ENCODE measurements at regions not wholly inside any gene's neighbourhood (a gene's known extent, or its start where the extent isn't known, plus 50 kb on each side); places are given as distances from the start of the nearest gene placed in this dataset.

DNA sequence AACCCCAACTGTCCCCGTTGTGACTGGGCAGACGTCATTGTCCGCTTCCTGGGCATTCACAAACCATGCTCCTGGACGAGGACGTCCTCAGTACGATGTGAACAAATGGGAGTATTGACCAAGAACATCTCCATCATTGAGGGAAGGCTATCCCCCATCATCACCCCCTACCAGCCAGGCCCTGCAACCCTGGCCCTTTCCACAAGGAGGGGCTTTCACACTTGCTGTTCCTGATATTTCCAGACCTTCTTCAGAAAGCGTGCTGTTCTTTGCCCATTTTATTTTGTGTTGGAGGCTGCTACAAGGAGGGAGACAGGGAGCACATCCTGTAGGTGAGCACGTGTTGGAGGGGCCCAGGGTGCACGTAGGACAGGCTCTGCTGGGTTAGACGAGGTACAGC lies 277.0 kb upstream of the LRRC3B start:
- no peak for DNase-seq (ENCODE audit: extremely low read depth in 1 of 4, low spot score in 3 of 4)
- no peak overlapping the region for H3K9ac ChIP-seq (ENCODE audit: insufficient read depth in 1 of 2, low read depth in 2 of 2, low read length in 2 of 2)
- TF ChIP-seq ETS2 (tag; IDR thresholded peaks at IDR 0.05; ENCODE audit: borderline replicate concordance, poor library complexity, severe bottlenecking), result no peak
- no peak for TF ChIP-seq EGR1 (conservative IDR thresholded peaks at IDR 0.05)
- no peak for TF ChIP-seq ZC3H4 (CRISPR knock-in tag; IDR thresholded peaks at IDR 0.05; ENCODE audit: borderline replicate concordance)
- no peak for TF ChIP-seq TARDBP (IDR thresholded peaks at IDR 0.05)
- no peak for TF ChIP-seq NONO (IDR thresholded peaks at IDR 0.05; ENCODE audit: low read depth in 2 of 2, low read length in 1 of 2)
- no peaks in the 10 kb centered on the region for H3K9me1 ChIP-seq (ENCODE audit: control insufficient read depth, insufficient read depth, low read length)
- POLR2A ChIA-PET, result no interaction called here
- no peaks in the 10 kb centered on the region for H4K20me1 ChIP-seq (replicated peaks; ENCODE audit: control insufficient read depth, insufficient read depth, low read length)
- no peaks in the 10 kb centered on the region for H3K4me1 ChIP-seq (replicated peaks in 1 of 2; ENCODE audit: control insufficient read depth in 2 of 2, insufficient read depth in 2 of 2, low read length in 2 of 2)
- no peak overlapping the region for H3K4me2 ChIP-seq (ENCODE audit: insufficient read depth, low read length)
- no peaks in the 10 kb centered on the region for H3K79me2 ChIP-seq (ENCODE audit: control insufficient read depth, insufficient read depth, low read length)
- H3K4me3 ChIP-seq, result no peak overlapping the region
- no peaks in the 10 kb centered on the region for H3K27me3 ChIP-seq (ENCODE audit: control insufficient read depth in 2 of 2, insufficient read depth in 2 of 2, low read length in 2 of 2)
- no peak overlapping the region for H2AFZ ChIP-seq (ENCODE audit: low read depth, low read length)
- no peak overlapping the region for H3K27ac ChIP-seq (ENCODE audit: extremely low read depth, low read depth, low read length)
- intact Hi-C loops (cut with micrococcal nuclease), result no loop called here
- no peak for FAIRE-seq
- in situ Hi-C loops (cut with MboI), result no loop called here
- no peaks in the 10 kb centered on the region for H3K9me3 ChIP-seq (replicated peaks; ENCODE audit: control insufficient read depth, insufficient read depth, low read depth, low read length)
- CTCF ChIA-PET (ENCODE audit: low intra/inter-chr PET ratio), result no interaction called here
- no peaks in the 10 kb centered on the region for H3K36me3 ChIP-seq (ENCODE audit: control insufficient read depth, insufficient read depth, low read length)
- WGBS (ENCODE audit: insufficient coverage, low coverage, missing lambda C conversion rate), result 0% methylated on average over 10 of the region's 10 CpGs
- no TSS peak for BruUV-seq (replicated peaks)
- no peak for ATAC-seq

DNA sequence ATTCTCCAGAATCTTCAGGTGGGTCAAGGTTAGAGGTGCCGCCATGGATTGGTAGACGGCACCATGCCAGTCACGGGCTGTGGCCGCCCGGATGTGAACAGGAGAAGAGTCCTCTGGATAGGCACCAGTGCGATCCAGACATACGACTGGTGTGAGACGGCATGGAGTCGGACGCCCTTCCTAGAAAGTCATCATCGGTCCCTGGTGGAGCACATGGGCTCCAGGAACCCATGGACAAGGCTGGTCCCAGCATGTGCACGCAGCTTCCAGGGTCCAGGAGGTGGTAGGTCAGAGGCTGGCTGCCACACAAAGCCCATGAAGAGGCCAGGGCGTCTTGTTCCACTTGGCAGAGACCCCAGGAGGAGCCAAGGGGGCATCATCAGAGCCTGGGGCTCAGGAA lies 276.1 kb upstream of the LRRC3B start:
- in situ Hi-C loops (cut with MboI) (no loop called here), intact Hi-C loops (cut with micrococcal nuclease) (no loop called here)
- ATAC-seq (no peak), FAIRE-seq (no peak), DNase-seq (ENCODE audit: extremely low read depth in 1 of 4, low spot score in 3 of 4) (no peak)
- BruUV-seq (replicated peaks), result no TSS peak
- POLR2A ChIA-PET, result no interaction called here
- Histone ChIP-seq H3K4me2 (ENCODE audit: insufficient read depth, low read length) (no peak overlapping the region), H3K4me1 (replicated peaks in 1 of 2; ENCODE audit: control insufficient read depth in 2 of 2, insufficient read depth in 2 of 2, low read length in 2 of 2) (no peaks in the 10 kb centered on the region), H3K27me3 (ENCODE audit: control insufficient read depth in 2 of 2, insufficient read depth in 2 of 2, low read length in 2 of 2) (no peaks in the 10 kb centered on the region), H3K4me3 (no peak overlapping the region), H3K9me3 (replicated peaks; ENCODE audit: control insufficient read depth, insufficient read depth, low read depth, low read length) (no peaks in the 10 kb centered on the region), H3K27ac (ENCODE audit: extremely low read depth, low read depth, low read length) (no peak overlapping the region), H3K9ac (ENCODE audit: insufficient read depth in 1 of 2, low read depth in 2 of 2, low read length in 2 of 2) (no peak overlapping the region), H4K20me1 (replicated peaks; ENCODE audit: control insufficient read depth, insufficient read depth, low read length) (no peaks in the 10 kb centered on the region), H3K9me1 (ENCODE audit: control insufficient read depth, insufficient read depth, low read length) (no peaks in the 10 kb centered on the region), H2AFZ (ENCODE audit: low read depth, low read length) (no peak overlapping the region), H3K79me2 (ENCODE audit: control insufficient read depth, insufficient read depth, low read length) (no peaks in the 10 kb centered on the region), H3K36me3 (ENCODE audit: control insufficient read depth, insufficient read depth, low read length) (no peaks in the 10 kb centered on the region)
- CTCF ChIA-PET (ENCODE audit: low intra/inter-chr PET ratio), result no interaction called here
- 0% methylated on average over 13 of the region's 13 CpGs for WGBS (ENCODE audit: insufficient coverage, low coverage, missing lambda C conversion rate)
- TF ChIP-seq, protein P1, sequence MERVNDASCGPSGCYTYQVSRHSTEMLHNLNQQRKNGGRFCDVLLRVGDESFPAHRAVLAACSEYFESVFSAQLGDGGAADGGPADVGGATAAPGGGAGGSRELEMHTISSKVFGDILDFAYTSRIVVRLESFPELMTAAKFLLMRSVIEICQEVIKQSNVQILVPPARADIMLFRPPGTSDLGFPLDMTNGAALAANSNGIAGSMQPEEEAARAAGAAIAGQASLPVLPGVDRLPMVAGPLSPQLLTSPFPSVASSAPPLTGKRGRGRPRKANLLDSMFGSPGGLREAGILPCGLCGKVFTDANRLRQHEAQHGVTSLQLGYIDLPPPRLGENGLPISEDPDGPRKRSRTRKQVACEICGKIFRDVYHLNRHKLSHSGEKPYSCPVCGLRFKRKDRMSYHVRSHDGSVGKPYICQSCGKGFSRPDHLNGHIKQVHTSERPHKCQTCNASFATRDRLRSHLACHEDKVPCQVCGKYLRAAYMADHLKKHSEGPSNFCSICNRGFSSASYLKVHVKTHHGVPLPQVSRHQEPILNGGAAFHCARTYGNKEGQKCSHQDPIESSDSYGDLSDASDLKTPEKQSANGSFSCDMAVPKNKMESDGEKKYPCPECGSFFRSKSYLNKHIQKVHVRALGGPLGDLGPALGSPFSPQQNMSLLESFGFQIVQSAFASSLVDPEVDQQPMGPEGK (CRISPR knock-in tag; IDR thresholded peaks at IDR 0.05; ENCODE audit: borderline replicate concordance), result no peak
- TF ChIP-seq, protein P2, sequence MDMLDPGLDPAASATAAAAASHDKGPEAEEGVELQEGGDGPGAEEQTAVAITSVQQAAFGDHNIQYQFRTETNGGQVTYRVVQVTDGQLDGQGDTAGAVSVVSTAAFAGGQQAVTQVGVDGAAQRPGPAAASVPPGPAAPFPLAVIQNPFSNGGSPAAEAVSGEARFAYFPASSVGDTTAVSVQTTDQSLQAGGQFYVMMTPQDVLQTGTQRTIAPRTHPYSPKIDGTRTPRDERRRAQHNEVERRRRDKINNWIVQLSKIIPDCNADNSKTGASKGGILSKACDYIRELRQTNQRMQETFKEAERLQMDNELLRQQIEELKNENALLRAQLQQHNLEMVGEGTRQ (CRISPR knock-in tag; IDR thresholded peaks at IDR 0.05), result no peak
- no peak for TF ChIP-seq PCBP2 (IDR thresholded peaks at IDR 0.05; ENCODE audit: low read depth, low read length, poor library complexity, severe bottlenecking)
- TF ChIP-seq BRF1 (IDR thresholded peaks at IDR 0.05; ENCODE audit: borderline replicate concordance, extremely low read depth, insufficient read length), result no peak
- TF ChIP-seq KLF13 (tag; IDR thresholded peaks at IDR 0.05; ENCODE audit: borderline replicate concordance, low read depth), result no peak
- TF ChIP-seq MED1 (CRISPR knock-in tag; IDR thresholded peaks at IDR 0.05; ENCODE audit: borderline replicate concordance), result no peak
- no peak for TF ChIP-seq MYC (IDR thresholded peaks at IDR 0.05; ENCODE audit: low read depth, low read length)
- no peak for TF ChIP-seq MYC (CRISPR knock-in tag; IDR thresholded peaks at IDR 0.05; ENCODE audit: borderline replicate concordance, low read depth)
- TF ChIP-seq, protein P3, sequence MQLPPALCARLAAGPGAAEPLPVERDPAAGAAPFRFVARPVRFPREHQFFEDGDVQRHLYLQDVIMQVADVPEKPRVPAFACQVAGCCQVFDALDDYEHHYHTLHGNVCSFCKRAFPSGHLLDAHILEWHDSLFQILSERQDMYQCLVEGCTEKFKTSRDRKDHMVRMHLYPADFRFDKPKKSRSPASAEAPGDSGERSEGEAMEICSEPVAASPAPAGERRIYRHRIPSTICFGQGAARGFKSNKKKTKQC (CRISPR knock-in tag; IDR thresholded peaks at IDR 0.05), result no peak

Measured in K562 (cell line).